CD14-positive monocyte (primary cell): ENCODE measurements at regions not wholly inside any gene's neighbourhood (a gene's known extent, or its start where the extent isn't known, plus 50 kb on each side); places are given as distances from the start of the nearest gene placed in this dataset.

ENCODE experiments used
- DNase-seq, 3 donors: peaks; one replicate each; pipeline ENCODE4 v3.0.0-alpha.2; 2011 to 2022
- H2AFZ ChIP-seq: 2 replicates; pipeline ENCODE4 v1.6.0; 2012; ENCODE audit warnings: mild to moderate bottlenecking, low read depth, low read length, inconsistent platforms; ENCODE audit not compliant: insufficient read depth, poor library complexity, severe bottlenecking
- H3K27ac ChIP-seq, 2 donors: 1 replicate in 1 of 2; 2 replicates in 1 of 2; pipeline ENCODE4 v1.5.1; 2012 to 2013; ENCODE audit warnings: low read length in 2 of 2, control low read depth in 1 of 2, inconsistent platforms in 1 of 2, low read depth in 1 of 2, mild to moderate bottlenecking in 1 of 2
- H3K27me3 ChIP-seq, 2 donors: one replicate each; pipeline versions ENCODE4 v1.6.0 to v1.6.1; 2011 to 2013; ENCODE audit warnings: low read length in 2 of 2; ENCODE audit not compliant: control insufficient read depth in 2 of 2, insufficient read depth in 2 of 2
- H3K36me3 ChIP-seq, 2 donors: replicated peaks in 1 of 2; 1 replicate in 1 of 2; 2 replicates in 1 of 2; pipeline versions ENCODE4 v1.5.1 to v1.6.1; 2012 to 2013; ENCODE audit warnings: low read length in 2 of 2, control low read depth in 1 of 2, inconsistent platforms in 1 of 2, mild to moderate bottlenecking in 1 of 2; ENCODE audit not compliant: insufficient read depth in 2 of 2, control insufficient read depth in 1 of 2
- H3K4me1 ChIP-seq, 2 donors: 1 replicate in 1 of 2; 2 replicates in 1 of 2; pipeline versions ENCODE4 v1.5.1 to v1.6.1; 2012 to 2013; ENCODE audit warnings: low read length in 2 of 2, control low read depth in 1 of 2, inconsistent platforms in 1 of 2, mild to moderate bottlenecking in 1 of 2, moderate library complexity in 1 of 2; ENCODE audit not compliant: insufficient read depth in 2 of 2, control insufficient read depth in 1 of 2
- H3K4me2 ChIP-seq: replicated peaks from 2 replicates; pipeline ENCODE3; 2012; ENCODE audit warnings: low read length, moderate library complexity, mild to moderate bottlenecking; ENCODE audit not compliant: poor library complexity, severe bottlenecking; ENCODE audit errors: extremely low read depth
- H3K4me3 ChIP-seq, 3 experiments: fragments of 200-600 bp in 1 of 3; sonication (generic) in 1 of 3; replicated peaks in 1 of 3; 1 replicate in 2 of 3; 2 replicates in 1 of 3; pipeline ENCODE4 v1.5.1; 2011 to 2013; ENCODE audit warnings: low read length in 3 of 3, mild to moderate bottlenecking in 3 of 3, control low read depth in 2 of 3, low read depth in 2 of 3, inconsistent platforms in 1 of 3, moderate library complexity in 1 of 3
- H3K79me2 ChIP-seq: 2 replicates; pipeline ENCODE4 v1.6.0; 2012; ENCODE audit warnings: mild to moderate bottlenecking, control low read depth, inconsistent platforms, low read length, moderate library complexity; ENCODE audit not compliant: insufficient read depth
- H3K9ac ChIP-seq: 2 replicates; pipeline ENCODE4 v1.6.0; 2017; ENCODE audit warnings: low read length, mild to moderate bottlenecking; ENCODE audit not compliant: insufficient read depth, poor library complexity, severe bottlenecking
- H3K9me3 ChIP-seq, 2 donors: replicated peaks in 1 of 2; 1 replicate in 1 of 2; 2 replicates in 1 of 2; pipeline versions ENCODE4 v1.5.1 to v1.6.1; 2012 to 2013; ENCODE audit warnings: low read length in 2 of 2, control low read depth in 1 of 2; ENCODE audit not compliant: control insufficient read depth in 1 of 2, insufficient read depth in 1 of 2
- H4K20me1 ChIP-seq: 2 replicates; pipeline ENCODE4 v1.6.0; 2012; ENCODE audit warnings: mild to moderate bottlenecking, low read length, control low read depth, moderate library complexity; ENCODE audit not compliant: insufficient read depth
- H3K27ac Mint-ChIP-seq, 7 donors: one replicate each; pipeline ENCODE4 v1.8.0; 2020; ENCODE audit warnings: mild to moderate bottlenecking in 7 of 7, mixed read lengths in 7 of 7, moderate library complexity in 6 of 7, inconsistent platforms in 2 of 7
- H3K27me3 Mint-ChIP-seq, 3 donors: one replicate each; pipeline ENCODE4 v1.8.0; 2021 to 2022; ENCODE audit warnings: low read depth in 3 of 3, mild to moderate bottlenecking in 3 of 3, mixed read lengths in 3 of 3, moderate library complexity in 3 of 3, inconsistent platforms in 1 of 3
- H3K36me3 Mint-ChIP-seq, 2 donors: one replicate each; pipeline ENCODE4 v1.8.0; 2020; ENCODE audit warnings: mixed read lengths in 2 of 2, inconsistent platforms in 1 of 2, mild to moderate bottlenecking in 1 of 2
- H3K4me1 Mint-ChIP-seq: one replicate; pipeline ENCODE4 v1.8.0; 2020; ENCODE audit warnings: mild to moderate bottlenecking, mixed read lengths
- H3K4me3 Mint-ChIP-seq, 2 donors: one replicate each; pipeline ENCODE4 v1.8.0; 2020; ENCODE audit warnings: mild to moderate bottlenecking in 2 of 2, mixed read lengths in 2 of 2, moderate library complexity in 1 of 2
- H3K9me3 Mint-ChIP-seq, 7 donors: one replicate each; pipeline ENCODE4 v1.8.0; 2020 to 2022; ENCODE audit warnings: mixed read lengths in 7 of 7, mild to moderate bottlenecking in 6 of 7, moderate library complexity in 6 of 7, inconsistent platforms in 2 of 7
- whole genome bisulfite sequencing: methylation state at CpG from one replicate; pipeline ENCODE4 v1.1.5; 2013; ENCODE audit warnings: missing lambda C conversion rate; ENCODE audit not compliant: insufficient coverage; 5-methylcytosine and 5-hydroxymethylcytosine counted together
- intact Hi-C, 2 donors: fragments of 100-400 bp; cut with micrococcal nuclease; formaldehyde crosslinking; loops; one replicate each; pipeline versions ENCODE4 v1.15.0 to v1.15.1; 2023
- TF ChIP-seq, protein P1 (sequence below): fragments of 200-600 bp; IDR thresholded peaks from one replicate; pipeline ENCODE4 v1.8.0; 2022; ENCODE audit warnings: antibody characterized with exemption, mild to moderate bottlenecking

DNA sequence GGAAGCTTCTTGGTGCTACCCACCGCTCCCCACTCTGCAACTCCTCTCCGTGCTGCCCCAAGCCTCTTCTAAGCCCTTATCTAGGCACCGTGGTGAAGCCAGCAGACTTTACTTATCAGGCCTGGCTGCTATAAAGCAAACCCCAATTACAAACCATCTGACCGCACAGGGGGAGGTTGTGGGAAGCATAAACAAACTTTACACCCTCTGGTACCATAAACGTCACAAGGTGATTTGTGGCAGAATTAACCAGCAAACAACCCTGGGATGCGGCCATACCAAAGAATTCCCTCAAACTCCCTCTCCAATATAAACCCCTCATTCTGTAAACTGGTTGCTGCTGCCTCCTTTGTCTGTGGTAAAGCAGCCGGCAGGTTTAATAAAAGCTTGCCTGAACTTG, 55.2 kb downstream of the MAGEC2 start:
- TF ChIP-seq, protein P1, sequence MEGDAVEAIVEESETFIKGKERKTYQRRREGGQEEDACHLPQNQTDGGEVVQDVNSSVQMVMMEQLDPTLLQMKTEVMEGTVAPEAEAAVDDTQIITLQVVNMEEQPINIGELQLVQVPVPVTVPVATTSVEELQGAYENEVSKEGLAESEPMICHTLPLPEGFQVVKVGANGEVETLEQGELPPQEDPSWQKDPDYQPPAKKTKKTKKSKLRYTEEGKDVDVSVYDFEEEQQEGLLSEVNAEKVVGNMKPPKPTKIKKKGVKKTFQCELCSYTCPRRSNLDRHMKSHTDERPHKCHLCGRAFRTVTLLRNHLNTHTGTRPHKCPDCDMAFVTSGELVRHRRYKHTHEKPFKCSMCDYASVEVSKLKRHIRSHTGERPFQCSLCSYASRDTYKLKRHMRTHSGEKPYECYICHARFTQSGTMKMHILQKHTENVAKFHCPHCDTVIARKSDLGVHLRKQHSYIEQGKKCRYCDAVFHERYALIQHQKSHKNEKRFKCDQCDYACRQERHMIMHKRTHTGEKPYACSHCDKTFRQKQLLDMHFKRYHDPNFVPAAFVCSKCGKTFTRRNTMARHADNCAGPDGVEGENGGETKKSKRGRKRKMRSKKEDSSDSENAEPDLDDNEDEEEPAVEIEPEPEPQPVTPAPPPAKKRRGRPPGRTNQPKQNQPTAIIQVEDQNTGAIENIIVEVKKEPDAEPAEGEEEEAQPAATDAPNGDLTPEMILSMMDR: no peak
- no peaks in the 10 kb centered on the region for H3K79me2 ChIP-seq
- no peaks in the 10 kb centered on the region for H3K9me3 ChIP-seq
- no peak overlapping the region for H3K27ac ChIP-seq
- no peak overlapping the region for H3K4me2 ChIP-seq
- DNase-seq: no peak
- no peak overlapping the region for H3K4me3 ChIP-seq
- no peaks in the 10 kb centered on the region for H3K36me3 ChIP-seq
- H2AFZ ChIP-seq: no peak overlapping the region
- intact Hi-C loops: no loop called here
- Mint-ChIP-seq H3K27me3 (no peaks in the 10 kb centered on the region), H3K36me3 (no peaks in the 10 kb centered on the region), H3K4me3 (no peak overlapping the region), H3K9me3 (peaks cover 0 to 9% (median 0%) of the 10 kb centered on the region in 7 donors), H3K27ac (no peak overlapping the region), H3K4me1 (no peaks in the 10 kb centered on the region)
- no peaks in the 10 kb centered on the region for H4K20me1 ChIP-seq
- no peaks in the 10 kb centered on the region for H3K27me3 ChIP-seq
- H3K4me1 ChIP-seq: no peaks in the 10 kb centered on the region
- H3K9ac ChIP-seq: no peak overlapping the region
- WGBS: 40% methylated on average over 2 of the region's 7 CpGs

DNA sequence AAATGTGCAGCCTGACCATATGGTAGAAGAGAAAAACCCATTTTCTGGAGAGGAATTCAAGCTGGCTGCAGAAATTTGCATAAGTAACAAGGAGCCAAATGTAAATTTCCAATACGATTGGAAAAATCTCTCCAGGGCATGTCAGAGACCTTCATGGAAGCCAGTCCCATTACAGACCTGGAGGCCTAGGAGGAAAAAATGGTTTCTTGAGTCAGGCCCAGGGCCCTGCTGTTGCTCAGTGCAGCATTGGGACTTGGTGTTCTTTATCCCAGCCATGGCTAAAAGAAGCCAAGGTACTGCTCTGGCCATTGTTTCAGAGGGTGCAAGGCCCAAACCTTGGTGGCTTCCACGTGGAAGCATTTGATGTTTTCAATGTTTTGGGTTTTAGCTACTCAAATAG, 70.6 kb downstream of the MAGEC2 start:
- H3K4me1 ChIP-seq: no peaks in the 10 kb centered on the region
- no peak overlapping the region for H3K4me3 Mint-ChIP-seq
- no CpG with 5 or more reads among the region's 2 CpGs for WGBS

More for the DNA sequence above, 70.6 kb downstream of the MAGEC2 start:
- Histone ChIP-seq H2AFZ (no peak overlapping the region), H4K20me1 (no peaks in the 10 kb centered on the region), H3K9me3 (peaks cover 0 to 12% of the 10 kb centered on the region in 2 donors), H3K79me2 (no peaks in the 10 kb centered on the region), H3K36me3 (no peaks in the 10 kb centered on the region), H3K27ac (no peak overlapping the region), H3K27me3 (no peaks in the 10 kb centered on the region), H3K4me2 (no peak overlapping the region), H3K4me3 (no peak overlapping the region), H3K9ac (no peak overlapping the region)
- no peak for DNase-seq
- TF ChIP-seq, protein P1: no peak
- Mint-ChIP-seq H3K36me3 (no peaks in the 10 kb centered on the region), H3K27ac (no peak overlapping the region), H3K4me1 (no peaks in the 10 kb centered on the region), H3K9me3 (peaks cover 0 to 8% (median 3%) of the 10 kb centered on the region in 7 donors), H3K27me3 (peaks cover 0 to 2% (median 0%) of the 10 kb centered on the region in 3 donors)
- intact Hi-C loops: no loop called here
